SIG-M5 treated with dmso at 0.1 percent for 504 hours (cell line): ENCODE measurements at regions not wholly inside any gene's neighbourhood (a gene's known extent, or its start where the extent isn't known, plus 50 kb on each side); places are given as distances from the start of the nearest gene placed in this dataset.

Experiments
- DNase-seq: peaks from one replicate; lab custom pipeline; 2025; ENCODE audit not compliant: unreplicated experiment; lab: John Stamatoyannopoulos, UW

GRCh38 chr12:47610686-47611252, 95.1 kb downstream of the RPAP3 start:
- no peak for DNase-seq

DNA sequence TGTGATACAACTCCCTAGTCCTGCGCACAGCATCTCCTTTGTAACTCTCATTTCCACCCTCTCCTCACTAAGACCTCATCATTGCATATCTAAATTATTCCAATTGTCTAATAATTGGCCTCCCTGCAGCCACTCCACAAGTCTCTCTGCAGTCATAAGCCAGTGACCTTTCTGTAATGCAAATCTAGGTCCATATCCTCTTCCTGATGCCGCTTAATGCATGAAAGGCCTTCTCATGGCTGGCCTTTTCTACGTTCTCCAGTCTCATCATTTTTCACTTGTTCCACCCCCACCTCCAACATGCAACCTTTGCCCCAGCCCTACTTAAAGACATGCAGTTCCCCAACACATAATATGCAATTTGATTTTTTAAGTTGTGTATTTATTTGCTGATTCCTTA, 96.0 kb downstream of the RPAP3 start:
- DNase-seq = no peak

- DNase-seq = peak; percentile 73
Measured at GRCh38 chr12:47608671-47609070, 97.2 kb downstream of the RPAP3 start.

DNA sequence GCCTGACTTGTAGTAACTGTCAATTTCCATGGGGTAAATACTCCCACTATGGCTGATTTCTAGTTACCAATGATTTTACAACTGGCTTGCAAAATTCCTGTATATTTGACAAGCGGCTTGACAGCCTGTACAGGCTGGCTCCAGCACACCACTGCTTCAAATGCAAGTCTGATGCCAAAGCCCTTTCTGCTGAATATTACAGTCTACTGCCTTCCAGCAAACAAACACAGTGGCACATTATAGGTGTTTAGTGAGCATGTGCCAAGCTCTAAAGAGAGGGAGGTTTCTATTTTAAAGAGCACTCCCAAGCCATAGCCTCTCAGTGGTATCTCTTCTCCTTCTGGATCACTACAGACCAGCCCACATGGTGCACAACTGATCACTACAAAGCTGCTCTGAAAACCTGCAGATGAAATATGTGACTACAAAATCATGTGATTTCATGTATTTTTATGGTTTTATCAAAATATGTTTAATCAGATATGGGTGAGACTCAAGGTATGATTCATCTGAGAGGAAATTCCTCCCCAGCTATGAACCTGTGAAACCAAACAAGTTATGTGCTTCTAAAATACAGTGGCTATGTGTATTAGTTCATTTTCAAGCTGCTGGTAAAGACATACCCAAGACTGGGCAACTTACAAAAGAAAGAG, 101.5 kb downstream of the RPAP3 start:
- no peak for DNase-seq

- DNase-seq = no peak
Measured at GRCh38 chr12:47602949-47603558, 102.8 kb downstream of the RPAP3 start.

DNA sequence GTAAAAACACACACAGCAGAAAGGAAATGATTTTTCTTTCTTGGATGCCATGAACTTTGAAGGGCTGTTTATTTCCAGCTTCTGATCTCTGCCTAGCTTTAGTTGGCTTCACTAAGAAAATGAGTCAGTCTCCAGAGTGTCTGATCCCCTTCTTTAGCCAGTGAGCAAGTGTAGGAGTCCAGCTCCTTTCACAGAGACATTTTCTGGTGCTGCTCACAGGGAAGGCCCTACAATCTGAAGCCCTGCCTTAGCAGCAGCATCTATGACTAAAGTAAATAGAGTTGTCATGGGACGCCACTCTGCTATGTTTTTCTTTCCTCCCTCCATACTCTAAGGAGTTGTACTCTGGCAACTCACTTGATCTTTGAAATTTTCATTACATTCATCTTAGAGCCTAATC, 103.5 kb downstream of the RPAP3 start:
- DNase-seq = no peak

DNA sequence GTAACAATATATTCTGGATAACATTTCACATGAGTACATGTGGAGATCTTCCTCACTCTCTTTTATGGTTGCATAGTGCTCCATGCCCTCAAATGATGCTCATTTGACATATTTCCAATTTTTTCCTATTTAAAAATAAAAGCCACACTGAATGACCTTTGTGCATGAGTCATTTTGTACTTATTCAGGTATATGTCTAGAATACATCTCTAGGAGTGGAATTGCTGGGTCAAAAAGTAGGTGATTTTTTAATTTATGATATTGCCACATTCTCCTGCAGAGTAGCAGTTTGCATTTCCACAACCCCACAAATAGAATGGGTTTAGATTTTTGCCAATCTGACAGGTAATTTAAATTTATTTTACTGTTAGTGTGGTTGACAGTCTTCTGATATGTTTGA, 104.8 kb downstream of the RPAP3 start:
- DNase-seq = no peak

- DNase-seq = peak; percentile 23
Measured at GRCh38 chr12:47591795-47592194, 114.0 kb downstream of the RPAP3 start.

- no peak for DNase-seq
Measured at GRCh38 chr12:47591361-47591791, 114.5 kb downstream of the RPAP3 start.

DNA sequence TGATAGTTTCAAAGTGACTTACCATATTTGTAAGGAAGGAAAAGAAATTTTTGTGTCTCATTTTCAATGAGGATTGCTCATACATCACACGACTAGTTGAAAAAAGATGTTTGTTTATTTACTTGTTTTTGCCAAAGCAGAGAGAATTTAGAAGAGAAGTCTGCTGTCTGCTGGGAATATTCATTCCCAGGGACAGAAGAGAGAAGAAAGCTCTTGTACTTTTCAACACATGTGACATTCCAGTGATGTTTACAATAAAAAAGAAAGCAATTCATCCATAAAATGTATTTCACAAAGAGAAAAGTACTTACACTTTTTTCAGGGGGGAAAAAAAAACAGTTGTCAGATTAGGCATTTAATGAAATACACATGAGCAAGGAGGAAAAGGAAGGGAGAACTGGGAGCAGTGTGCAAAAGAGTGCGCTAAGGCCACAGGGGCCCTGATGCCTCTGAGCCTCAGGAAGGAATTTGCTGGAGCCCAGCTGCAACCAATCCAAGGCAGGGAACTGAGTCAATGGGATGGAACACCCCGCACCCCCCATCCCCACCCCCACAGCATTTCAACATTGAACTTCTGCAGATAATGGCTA, 115.0 kb downstream of the RPAP3 start:
- DNase-seq = no peak

DNA sequence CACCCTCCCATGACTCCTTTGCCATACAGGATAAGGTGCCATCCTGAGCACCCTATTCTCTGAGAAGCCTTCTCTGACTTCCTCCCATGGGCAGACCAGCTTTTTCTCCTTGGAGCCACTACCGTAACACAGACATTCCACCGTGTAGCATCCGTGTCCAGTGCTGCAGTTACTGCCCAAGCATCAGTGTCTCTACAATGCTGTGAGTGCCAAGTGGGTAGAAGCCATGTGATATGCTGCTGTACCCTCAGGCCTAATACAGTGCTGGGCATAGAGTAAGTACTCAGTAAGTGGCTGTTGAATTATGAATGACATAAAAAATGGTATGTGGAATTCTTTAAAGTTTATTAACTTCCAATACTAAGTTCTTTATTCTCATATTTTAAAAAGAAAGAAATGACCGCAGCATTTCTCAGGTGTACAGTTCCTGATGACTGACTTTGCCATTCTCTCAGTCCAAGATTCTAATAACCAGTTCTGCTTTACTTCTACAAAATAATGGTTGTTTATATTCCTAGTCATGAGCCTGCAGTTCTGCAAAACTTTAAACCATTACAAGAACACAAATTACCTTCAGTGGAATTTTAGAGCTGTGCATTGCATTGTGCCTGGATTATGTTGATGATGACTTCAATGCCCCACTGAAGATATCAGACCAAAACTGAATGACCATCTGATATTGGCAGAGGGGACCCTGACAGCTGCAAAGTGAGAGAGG, 118.7 kb downstream of the RPAP3 start:
- DNase-seq = no peak

DNA sequence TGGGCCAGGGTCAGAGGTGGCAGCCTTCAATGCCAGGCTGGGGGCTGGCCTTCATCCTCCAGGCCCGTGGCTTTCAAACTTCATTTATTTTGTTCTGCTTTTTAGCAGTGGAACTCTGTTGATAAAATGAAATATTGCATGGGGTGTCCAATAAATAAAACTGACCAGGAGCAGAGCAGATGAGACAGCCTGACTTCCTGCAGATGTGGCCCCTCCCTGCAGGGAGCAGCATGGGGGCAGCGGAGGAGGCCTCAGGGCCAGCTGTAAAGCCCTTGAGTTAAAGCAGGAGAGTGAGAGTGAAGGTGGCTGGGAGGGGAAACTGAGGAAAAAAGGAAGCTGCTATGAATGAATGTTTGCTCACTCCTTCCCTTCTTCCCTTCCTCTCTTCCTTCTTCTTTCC, 120.3 kb downstream of the RPAP3 start:
- DNase-seq = no peak

DNA sequence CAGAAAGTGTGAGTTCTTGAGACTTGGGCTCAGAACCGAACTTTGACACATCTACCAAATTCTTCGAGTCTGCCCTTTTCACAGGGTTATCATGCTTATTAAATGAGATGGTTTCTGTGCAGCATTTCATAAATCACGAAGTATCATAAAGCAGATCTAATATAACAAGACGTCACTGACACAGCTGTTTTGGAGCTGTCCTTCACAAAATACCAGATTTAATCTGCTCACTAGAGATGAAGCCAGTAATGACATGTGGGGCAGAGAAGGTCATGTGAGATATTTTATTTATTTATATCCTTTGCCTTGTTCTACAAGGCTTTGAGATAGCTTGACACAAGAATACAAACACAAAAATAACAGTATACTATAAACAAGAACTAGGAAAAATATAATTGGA, 127.0 kb downstream of the RPAP3 start:
- no peak for DNase-seq

DNA sequence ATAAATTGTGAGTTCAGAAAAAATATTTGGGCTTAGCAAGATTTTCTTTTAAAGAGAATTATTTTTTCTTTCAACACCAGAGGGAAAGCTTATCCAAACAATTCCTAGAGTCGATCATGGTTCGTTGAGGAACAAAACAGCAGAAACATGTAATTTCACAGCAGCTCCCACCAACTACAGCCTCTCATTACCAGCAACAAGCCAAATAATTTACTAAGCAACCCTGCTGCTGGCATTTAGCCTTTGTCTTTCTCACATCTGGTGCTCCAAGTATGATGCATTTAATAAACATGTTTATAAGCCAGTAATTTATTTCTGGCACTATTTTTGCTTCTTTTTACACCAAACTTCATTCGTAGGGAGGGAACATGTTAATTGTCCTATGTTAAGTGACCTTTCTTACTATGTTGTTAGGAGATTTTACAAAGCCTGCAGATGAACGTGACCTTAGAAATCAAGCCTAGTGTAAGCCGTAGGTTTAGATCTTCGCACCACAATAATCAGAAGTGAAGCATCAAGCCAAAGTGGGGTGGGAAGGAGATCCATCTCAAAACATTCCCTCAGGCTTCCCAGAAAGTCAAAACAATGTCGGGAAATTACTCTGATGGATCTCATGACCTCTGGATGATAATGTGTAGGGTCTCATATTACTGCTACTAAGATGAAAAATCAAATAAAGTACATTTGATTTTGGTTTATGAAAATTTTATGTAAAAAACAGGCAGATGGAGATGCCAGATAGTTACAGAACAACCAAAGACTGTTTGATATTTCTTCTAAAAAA, 128.4 kb downstream of the RPAP3 start:
- no peak for DNase-seq

- no peak for DNase-seq
Measured at GRCh38 chr12:47576289-47576945, 129.4 kb downstream of the RPAP3 start.

GRCh38 chr12:47574252-47575021, 131.4 kb downstream of the RPAP3 start:
- DNase-seq = no peak

- DNase-seq = no peak
Measured at GRCh38 chr12:47573146-47573659, 132.6 kb downstream of the RPAP3 start.

DNA sequence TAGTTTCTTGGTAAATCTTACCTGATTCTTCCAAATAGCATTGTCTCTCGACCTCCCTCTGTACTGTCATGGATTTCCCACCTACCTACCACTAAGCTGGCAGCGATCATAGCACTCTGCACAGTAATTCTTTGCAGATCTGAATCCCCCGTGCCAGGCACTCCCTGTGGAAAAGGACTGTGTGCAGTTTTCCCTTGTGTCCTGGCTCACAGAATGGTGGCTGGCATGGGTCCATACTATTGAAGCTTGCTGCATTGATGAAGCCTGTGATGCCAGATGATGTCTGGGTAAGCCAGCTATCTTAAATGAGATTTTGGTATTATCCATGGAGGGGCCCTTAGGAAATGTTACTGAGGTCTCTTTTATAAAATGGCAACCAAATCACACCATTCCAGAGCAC, 135.7 kb downstream of the RPAP3 start:
- no peak for DNase-seq

- no peak for DNase-seq
Measured at GRCh38 chr12:47562201-47562600, 143.6 kb downstream of the RPAP3 start.
